ENCODE measurements at regions not wholly inside any gene's neighbourhood (a gene's known extent, or its start where the extent isn't known, plus 50 kb on each side); places are given as distances from the start of the nearest gene placed in this dataset.

DNA sequence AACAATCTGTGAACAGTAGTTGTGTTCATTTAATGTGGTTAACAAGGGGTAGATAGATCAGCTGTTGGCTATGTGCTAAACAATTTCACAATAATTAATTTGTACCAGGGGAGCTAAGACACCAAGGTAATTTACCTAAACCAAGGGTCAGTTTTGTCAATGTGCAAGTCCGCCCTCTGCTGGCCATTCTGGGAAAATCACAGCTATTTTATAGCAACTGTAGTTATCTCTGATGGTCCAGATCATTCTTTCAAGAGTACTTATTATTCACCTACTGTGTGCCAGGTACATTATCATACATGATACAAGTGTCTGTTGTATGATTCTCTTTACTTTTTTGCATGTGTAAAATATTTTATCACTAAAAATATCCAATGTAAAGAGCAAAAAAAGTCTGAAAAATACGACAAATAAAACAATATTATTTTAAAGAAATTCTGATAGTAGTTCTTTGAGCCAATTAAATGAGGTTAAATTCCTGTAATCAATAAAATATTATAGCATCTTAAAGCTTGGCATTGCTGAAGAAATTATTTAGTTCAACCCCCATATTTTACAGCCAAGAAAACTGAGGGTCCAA lies 312.3 kb upstream of the FAM78B start:
- ATAC-seq, result peak; percentile 71
- TF ChIP-seq ZNF8 (CRISPR knock-in tag; IDR thresholded peaks at IDR 0.05) (no peak), SNAI2 (CRISPR knock-in tag; IDR thresholded peaks at IDR 0.05) (no peak), ZFP3 (CRISPR knock-in tag; IDR thresholded peaks at IDR 0.05) (no peak), ZNF565 (CRISPR knock-in tag; conservative IDR thresholded peaks at IDR 0.05; ENCODE audit: low read depth) (no peak), TSHZ2 (CRISPR knock-in tag; IDR thresholded peaks at IDR 0.05) (no peak)

DNA sequence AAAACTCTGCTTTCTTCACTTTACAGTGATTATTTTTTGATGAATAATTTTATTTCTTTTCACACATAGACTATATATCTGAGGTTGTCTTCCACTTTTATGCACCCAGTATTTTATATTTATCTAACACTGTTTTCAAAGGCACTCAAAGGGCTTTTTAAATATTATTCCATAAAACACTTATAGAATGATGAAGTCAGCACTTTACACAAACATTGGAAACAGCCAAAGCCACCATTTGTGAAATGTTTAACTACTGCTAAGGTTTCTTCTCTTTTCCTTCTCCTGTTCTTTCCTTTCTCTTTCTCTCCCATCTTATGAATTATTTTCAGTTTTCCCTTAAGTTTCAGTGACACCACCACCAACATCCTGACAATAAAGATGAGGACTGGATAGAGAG lies 317.7 kb upstream of the FAM78B start:
- ATAC-seq, result no peak
- TF ChIP-seq ISL1 (CRISPR knock-in tag; IDR thresholded peaks at IDR 0.05), result no peak
- TF ChIP-seq PPARA (CRISPR knock-in tag; IDR thresholded peaks at IDR 0.05; ENCODE audit: borderline replicate concordance), result no peak
- TF ChIP-seq TCF4 (CRISPR knock-in tag; IDR thresholded peaks at IDR 0.05; ENCODE audit: borderline replicate concordance), result no peak
- no peak for TF ChIP-seq TOX (CRISPR knock-in tag; IDR thresholded peaks at IDR 0.05; ENCODE audit: borderline replicate concordance)
- no peak for TF ChIP-seq ZFP3 (CRISPR knock-in tag; IDR thresholded peaks at IDR 0.05)
- TF ChIP-seq SNAI2 (CRISPR knock-in tag; IDR thresholded peaks at IDR 0.05), result no peak
- no peak for TF ChIP-seq ESRRG (CRISPR knock-in tag; IDR thresholded peaks at IDR 0.05)
- no peak for TF ChIP-seq ZNF8 (CRISPR knock-in tag; IDR thresholded peaks at IDR 0.05)
- no peak for TF ChIP-seq ZC3H10 (CRISPR knock-in tag; IDR thresholded peaks at IDR 0.05)
- no peak for TF ChIP-seq ZFP30 (CRISPR knock-in tag; IDR thresholded peaks at IDR 0.05)

DNA sequence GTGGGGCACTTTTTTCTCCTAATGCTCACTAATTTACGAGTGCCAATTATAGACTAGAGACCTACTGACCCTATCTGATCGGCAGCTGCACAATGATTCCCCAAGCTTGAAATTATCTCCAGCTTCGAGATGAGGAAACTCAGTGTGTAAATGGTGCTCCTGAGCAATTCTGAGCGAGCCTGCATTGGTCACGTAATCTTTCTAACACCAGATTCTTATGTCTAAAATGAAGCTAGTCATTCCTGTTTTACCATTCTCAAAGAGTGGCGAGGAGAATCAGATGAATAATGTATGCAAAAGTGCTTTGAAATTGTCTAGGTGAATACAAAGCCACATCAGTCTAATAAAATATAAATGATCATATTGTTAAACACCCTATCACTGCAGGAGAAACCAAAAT lies 318.1 kb upstream of the FAM78B start:
- no peak for ATAC-seq
- TF ChIP-seq, protein P1, sequence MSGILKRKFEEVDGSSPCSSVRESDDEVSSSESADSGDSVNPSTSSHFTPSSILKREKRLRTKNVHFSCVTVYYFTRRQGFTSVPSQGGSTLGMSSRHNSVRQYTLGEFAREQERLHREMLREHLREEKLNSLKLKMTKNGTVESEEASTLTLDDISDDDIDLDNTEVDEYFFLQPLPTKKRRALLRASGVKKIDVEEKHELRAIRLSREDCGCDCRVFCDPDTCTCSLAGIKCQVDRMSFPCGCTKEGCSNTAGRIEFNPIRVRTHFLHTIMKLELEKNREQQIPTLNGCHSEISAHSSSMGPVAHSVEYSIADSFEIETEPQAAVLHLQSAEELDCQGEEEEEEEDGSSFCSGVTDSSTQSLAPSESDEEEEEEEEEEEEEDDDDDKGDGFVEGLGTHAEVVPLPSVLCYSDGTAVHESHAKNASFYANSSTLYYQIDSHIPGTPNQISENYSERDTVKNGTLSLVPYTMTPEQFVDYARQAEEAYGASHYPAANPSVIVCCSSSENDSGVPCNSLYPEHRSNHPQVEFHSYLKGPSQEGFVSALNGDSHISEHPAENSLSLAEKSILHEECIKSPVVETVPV (CRISPR knock-in tag; IDR thresholded peaks at IDR 0.05), result no peak
- no peak for TF ChIP-seq TSHZ2 (CRISPR knock-in tag; IDR thresholded peaks at IDR 0.05)
- TF ChIP-seq ISL1 (CRISPR knock-in tag; IDR thresholded peaks at IDR 0.05), result no peak
- TF ChIP-seq CSDC2 (CRISPR knock-in tag; IDR thresholded peaks at IDR 0.05), result no peak
- no peak for TF ChIP-seq GLIS3 (CRISPR knock-in tag; IDR thresholded peaks at IDR 0.05)
- no peak for TF ChIP-seq RARB (CRISPR knock-in tag; IDR thresholded peaks at IDR 0.05)
- no peak for TF ChIP-seq BACH2 (CRISPR knock-in tag; IDR thresholded peaks at IDR 0.05; ENCODE audit: borderline replicate concordance)
- no peak for TF ChIP-seq PPARA (CRISPR knock-in tag; IDR thresholded peaks at IDR 0.05; ENCODE audit: borderline replicate concordance)
- TF ChIP-seq OSR1 (CRISPR knock-in tag; IDR thresholded peaks at IDR 0.05), result no peak
- no peak for TF ChIP-seq ESRRG (CRISPR knock-in tag; IDR thresholded peaks at IDR 0.05)
- no peak for TF ChIP-seq ZFP3 (CRISPR knock-in tag; IDR thresholded peaks at IDR 0.05)
- TF ChIP-seq CREB5 (CRISPR knock-in tag; IDR thresholded peaks at IDR 0.05; ENCODE audit: low read depth), result no peak
- no peak for TF ChIP-seq ARNTL (CRISPR knock-in tag; IDR thresholded peaks at IDR 0.05; ENCODE audit: borderline replicate concordance, low read depth)
- TF ChIP-seq TOX (CRISPR knock-in tag; IDR thresholded peaks at IDR 0.05; ENCODE audit: borderline replicate concordance), result no peak
- TF ChIP-seq ZNF8 (CRISPR knock-in tag; IDR thresholded peaks at IDR 0.05), result no peak

DNA sequence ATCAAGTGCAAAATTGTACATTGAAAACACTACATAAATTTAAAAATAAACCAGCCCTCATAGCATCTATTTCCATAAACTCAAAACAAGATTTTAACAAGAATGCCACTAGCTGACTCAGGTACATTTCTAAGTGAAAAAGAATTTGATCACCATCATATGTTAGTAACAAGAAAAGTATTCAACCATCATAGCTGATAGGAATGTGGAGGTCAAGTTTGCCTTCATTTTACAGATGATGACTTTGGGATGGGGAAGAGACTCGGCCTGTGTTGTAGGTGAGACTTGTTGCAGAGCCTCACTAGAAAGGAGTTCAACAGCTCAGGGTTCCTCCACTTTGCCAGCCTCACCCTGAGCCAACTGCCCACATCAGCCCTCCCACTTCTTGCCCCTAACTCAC lies 318.8 kb upstream of the FAM78B start:
- ATAC-seq, result no peak
- TF ChIP-seq ZNF8 (CRISPR knock-in tag; IDR thresholded peaks at IDR 0.05) (no peak), ISL1 (CRISPR knock-in tag; IDR thresholded peaks at IDR 0.05) (no peak), TCF4 (CRISPR knock-in tag; IDR thresholded peaks at IDR 0.05; ENCODE audit: borderline replicate concordance) (no peak), ESRRG (CRISPR knock-in tag; IDR thresholded peaks at IDR 0.05) (no peak), OSR1 (CRISPR knock-in tag; IDR thresholded peaks at IDR 0.05) (no peak), ZFP30 (CRISPR knock-in tag; IDR thresholded peaks at IDR 0.05) (no peak), ARNTL (CRISPR knock-in tag; IDR thresholded peaks at IDR 0.05; ENCODE audit: borderline replicate concordance, low read depth) (no peak), GLIS3 (CRISPR knock-in tag; IDR thresholded peaks at IDR 0.05) (no peak), ZFP3 (CRISPR knock-in tag; IDR thresholded peaks at IDR 0.05) (no peak), CSDC2 (CRISPR knock-in tag; IDR thresholded peaks at IDR 0.05) (no peak), TSHZ2 (CRISPR knock-in tag; IDR thresholded peaks at IDR 0.05) (no peak), ZC3H10 (CRISPR knock-in tag; IDR thresholded peaks at IDR 0.05) (no peak)
- TF ChIP-seq, protein P2, sequence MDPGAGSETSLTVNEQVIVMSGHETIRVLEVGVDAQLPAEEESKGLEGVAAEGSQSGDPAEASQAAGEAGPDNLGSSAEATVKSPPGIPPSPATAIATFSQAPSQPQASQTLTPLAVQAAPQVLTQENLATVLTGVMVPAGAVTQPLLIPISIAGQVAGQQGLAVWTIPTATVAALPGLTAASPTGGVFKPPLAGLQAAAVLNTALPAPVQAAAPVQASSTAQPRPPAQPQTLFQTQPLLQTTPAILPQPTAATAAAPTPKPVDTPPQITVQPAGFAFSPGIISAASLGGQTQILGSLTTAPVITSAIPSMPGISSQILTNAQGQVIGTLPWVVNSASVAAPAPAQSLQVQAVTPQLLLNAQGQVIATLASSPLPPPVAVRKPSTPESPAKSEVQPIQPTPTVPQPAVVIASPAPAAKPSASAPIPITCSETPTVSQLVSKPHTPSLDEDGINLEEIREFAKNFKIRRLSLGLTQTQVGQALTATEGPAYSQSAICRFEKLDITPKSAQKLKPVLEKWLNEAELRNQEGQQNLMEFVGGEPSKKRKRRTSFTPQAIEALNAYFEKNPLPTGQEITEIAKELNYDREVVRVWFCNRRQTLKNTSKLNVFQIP (CRISPR knock-in tag; IDR thresholded peaks at IDR 0.05; ENCODE audit: borderline replicate concordance, low read depth), result no peak

Data from SK-N-SH treated with all-trans-retinoic acid at 6 μM for 48 hours (cell line).